WI38 (cell line): ENCODE measurements at regions not wholly inside any gene's neighbourhood (a gene's known extent, or its start where the extent isn't known, plus 50 kb on each side); places are given as distances from the start of the nearest gene placed in this dataset.
A peak's percentile ranks its signal among the peaks of the same experiment; 100 is the strongest.
"Not testable (repeated sequence)": the region's sequence is repeated elsewhere in the genome, so short reads cannot be mapped to it uniquely, and the experiment has no call there.

ENCODE experiments used
- H3K4me3 ChIP-seq: 2 replicates; pipeline ENCODE4 v1.5.1; 2011; ENCODE audit warnings: low read depth, mild to moderate bottlenecking, control low read depth, low read length
- CTCF ChIP-seq: IDR thresholded peaks from 2 replicates; pipeline ENCODE4 v1.5.1; 2012; ENCODE audit warnings: low read depth, mild to moderate bottlenecking, control low read depth, low read length

- TF ChIP-seq CTCF, result no peak
Measured at GRCh38 chr13:107790397-107790796, 424.9 kb downstream of the LIG4 start.

GRCh38 chr13:107788464-107789165, 426.7 kb downstream of the LIG4 start:
- TF ChIP-seq CTCF, result no peak
- H3K4me3 ChIP-seq, result no peak overlapping the region

More at GRCh38 chr13:107790397-107790796, 424.9 kb downstream of the LIG4 start:
- no peak overlapping the region for H3K4me3 ChIP-seq

DNA sequence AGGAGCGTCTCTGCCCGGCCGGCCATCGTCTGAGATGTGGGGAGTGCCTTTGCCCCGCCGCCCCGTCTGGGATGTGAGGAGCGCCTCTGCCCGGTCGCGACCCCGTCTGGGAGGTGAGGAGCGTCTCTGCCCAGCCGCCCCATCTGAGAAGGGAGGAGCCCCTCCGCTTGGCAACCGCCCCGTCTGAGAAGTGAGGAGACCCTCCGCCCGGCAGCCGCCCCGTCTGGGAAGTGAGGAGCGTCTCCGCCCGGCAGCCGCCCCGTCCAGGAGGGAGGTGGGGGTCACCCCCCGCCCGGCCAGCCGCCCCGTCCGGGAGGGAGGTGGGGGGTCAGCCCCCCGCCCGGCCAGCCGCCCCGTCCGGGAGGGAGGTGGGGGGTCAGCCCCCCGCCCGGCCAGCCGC, 432.7 kb downstream of the LIG4 start:
- H3K4me3 ChIP-seq, result not testable (repeated sequence)

GRCh38 chr13:107778094-107778493, 437.2 kb downstream of the LIG4 start:
- no peak overlapping the region for H3K4me3 ChIP-seq
- no peak for TF ChIP-seq CTCF

DNA sequence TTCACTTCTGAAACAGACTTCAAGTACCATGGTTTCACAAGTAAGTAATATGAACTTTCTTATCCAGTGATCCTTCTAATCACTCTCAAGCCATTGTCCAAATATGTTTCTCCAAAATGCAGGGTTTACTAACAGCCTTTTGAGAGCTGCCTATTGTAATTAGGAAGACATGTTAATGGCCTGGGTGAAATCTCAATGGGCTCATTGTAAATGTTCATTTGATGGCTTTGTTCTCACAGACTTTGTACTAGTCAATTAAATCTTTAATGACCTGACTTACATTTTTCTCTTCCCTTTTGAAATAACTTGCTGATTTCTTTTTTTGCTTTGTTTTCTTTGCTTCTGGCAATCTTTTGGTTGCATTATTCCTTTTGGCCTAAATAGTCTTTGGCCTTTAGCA, 444.8 kb downstream of the LIG4 start:
- TF ChIP-seq CTCF, result no peak

GRCh38 chr13:107767119-107767518, 448.2 kb downstream of the LIG4 start:
- no peak overlapping the region for H3K4me3 ChIP-seq

More for the DNA sequence above, 444.8 kb downstream of the LIG4 start:
- H3K4me3 ChIP-seq, result no peak overlapping the region

GRCh38 chr13:107765724-107766401, 449.5 kb downstream of the LIG4 start:
- TF ChIP-seq CTCF, result no peak
- peak overlapping the region; percentile 31 for H3K4me3 ChIP-seq

More at GRCh38 chr13:107767119-107767518, 448.2 kb downstream of the LIG4 start:
- TF ChIP-seq CTCF, result no peak
